ENCODE measurements at regions not wholly inside any gene's neighbourhood (a gene's known extent, or its start where the extent isn't known, plus 50 kb on each side); places are given as distances from the start of the nearest gene placed in this dataset.

GRCh38 chr10:37671802-37672201 lies 185.6 kb downstream of the ZNF248 start:
- H3K27me3 ChIP-seq: no peaks in the 10 kb centered on the region
- no peaks in the 10 kb centered on the region for H3K4me1 ChIP-seq
- TF ChIP-seq POLR2A (IDR thresholded peaks at IDR 0.05) (no peak), CTCF (IDR thresholded peaks at IDR 0.05) (no peak)
- H3K27ac ChIP-seq: no peak overlapping the region
- no peak for DNase-seq
- peaks cover 0 to 3% of the 10 kb centered on the region in 2 donors for H3K9me3 ChIP-seq
- intact Hi-C loops (cut with DNase I; ENCODE audit: low total_unique reads): no loop called here
- H3K36me3 ChIP-seq: no peaks in the 10 kb centered on the region
- H3K4me3 ChIP-seq: no peak overlapping the region

GRCh38 chr10:37667736-37668135 lies 189.7 kb downstream of the ZNF248 start:
- Histone ChIP-seq H3K4me1 (no peaks in the 10 kb centered on the region), H3K36me3 (no peaks in the 10 kb centered on the region), H3K27me3 (no peaks in the 10 kb centered on the region), H3K27ac (no peak overlapping the region), H3K9me3 (peaks cover 0 to 3% of the 10 kb centered on the region in 2 donors), H3K4me3 (no peak overlapping the region)
- DNase-seq: no peak
- intact Hi-C loops (cut with DNase I; ENCODE audit: low total_unique reads): no loop called here
- TF ChIP-seq POLR2A (IDR thresholded peaks at IDR 0.05) (no peak), CTCF (IDR thresholded peaks at IDR 0.05) (no peak)

- TF ChIP-seq CTCF (IDR thresholded peaks at IDR 0.05): no peak
- TF ChIP-seq POLR2A (IDR thresholded peaks at IDR 0.05): no peak
- no peak for DNase-seq
- H3K9me3 ChIP-seq: no peaks in the 10 kb centered on the region
- intact Hi-C loops (cut with DNase I; ENCODE audit: low total_unique reads): no loop called here
- H3K4me3 ChIP-seq: no peak overlapping the region
- H3K27ac ChIP-seq: no peak overlapping the region
- no peaks in the 10 kb centered on the region for H3K27me3 ChIP-seq
- H3K4me1 ChIP-seq: no peaks in the 10 kb centered on the region
- no peaks in the 10 kb centered on the region for H3K36me3 ChIP-seq
Observed at GRCh38 chr10:37654466-37654865, 202.9 kb downstream of the ZNF248 start.

GRCh38 chr10:37643187-37643586 lies 214.2 kb downstream of the ZNF248 start:
- intact Hi-C loops (cut with DNase I; ENCODE audit: low total_unique reads): no loop called here
- H3K9me3 ChIP-seq: no peaks in the 10 kb centered on the region
- no peak for DNase-seq

GRCh38 chr10:37640301-37640700 lies 217.1 kb downstream of the ZNF248 start:
- Histone ChIP-seq H3K9me3 (no peaks in the 10 kb centered on the region), H3K4me1 (no peaks in the 10 kb centered on the region), H3K27me3 (no peaks in the 10 kb centered on the region), H3K4me3 (no peak overlapping the region), H3K27ac (no peak overlapping the region), H3K36me3 (no peaks in the 10 kb centered on the region)
- TF ChIP-seq CTCF (IDR thresholded peaks at IDR 0.05) (no peak), POLR2A (IDR thresholded peaks at IDR 0.05) (no peak)
- intact Hi-C loops (cut with DNase I; ENCODE audit: low total_unique reads): no loop called here
- no peak for DNase-seq

More at GRCh38 chr10:37643187-37643586, 214.2 kb downstream of the ZNF248 start:
- H3K4me1 ChIP-seq: no peaks in the 10 kb centered on the region
- H3K36me3 ChIP-seq: no peaks in the 10 kb centered on the region
- no peaks in the 10 kb centered on the region for H3K27me3 ChIP-seq
- TF ChIP-seq POLR2A (IDR thresholded peaks at IDR 0.05) (no peak), CTCF (IDR thresholded peaks at IDR 0.05) (no peak)
- no peak overlapping the region for H3K4me3 ChIP-seq
- no peak overlapping the region for H3K27ac ChIP-seq

Measured in uterus (tissue), 3 donors.